SK-N-DZ (cell line): ENCODE measurements at regions not wholly inside any gene's neighbourhood (a gene's known extent, or its start where the extent isn't known, plus 50 kb on each side); places are given as distances from the start of the nearest gene placed in this dataset.

Source experiments
- DNase-seq: peaks from one replicate; pipeline ENCODE4 v3.0.0-alpha.2; 2015; ENCODE audit warnings: low spot score

DNA sequence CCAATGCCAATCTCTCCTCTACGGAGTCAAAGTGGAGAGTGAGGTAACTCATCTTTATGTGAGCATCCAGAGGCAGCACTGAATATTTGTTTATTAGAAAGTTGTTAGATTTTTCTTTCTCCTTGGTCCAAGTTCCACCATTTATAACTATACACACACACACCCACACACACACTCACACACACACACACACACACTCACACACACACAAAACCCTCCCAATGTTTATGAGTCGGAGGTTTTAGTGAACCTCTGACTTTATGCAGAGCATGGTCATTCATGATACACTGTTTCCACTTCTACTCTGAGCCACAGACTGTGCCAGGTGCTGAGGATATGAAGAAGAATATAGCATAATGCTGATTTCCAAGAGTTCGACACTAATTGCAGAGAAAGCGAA, 132.9 kb upstream of the CCDC68 start:
- DNase-seq: no peak

DNA sequence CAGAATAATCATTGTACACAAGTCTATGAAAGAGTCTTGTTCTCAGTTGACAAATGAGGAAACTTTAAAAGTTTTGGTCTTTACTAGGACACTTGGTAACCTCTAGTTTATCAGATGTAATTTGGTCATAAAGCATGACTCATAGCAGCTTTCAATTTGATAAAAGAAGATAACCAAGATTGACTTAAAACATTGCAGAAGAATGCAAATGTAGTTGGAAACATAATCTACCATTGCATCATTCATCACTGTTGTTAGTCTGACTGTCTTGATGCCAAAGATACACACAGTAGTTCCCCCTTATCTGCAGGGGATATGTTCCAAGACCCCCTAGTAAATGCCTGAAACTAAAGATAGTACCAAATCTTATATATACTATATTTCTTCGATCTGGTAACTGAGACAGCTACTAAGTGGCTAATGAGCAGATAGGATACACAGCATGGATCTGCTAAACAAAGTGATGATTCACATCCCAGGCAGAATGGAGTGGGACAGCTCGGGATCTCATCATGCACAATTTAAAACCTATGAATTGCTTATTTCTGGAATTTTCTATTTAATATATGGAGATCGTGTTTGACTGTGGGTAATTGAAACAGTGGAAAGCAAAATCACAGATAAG, 131.4 kb upstream of the CCDC68 start:
- DNase-seq: no peak

DNA sequence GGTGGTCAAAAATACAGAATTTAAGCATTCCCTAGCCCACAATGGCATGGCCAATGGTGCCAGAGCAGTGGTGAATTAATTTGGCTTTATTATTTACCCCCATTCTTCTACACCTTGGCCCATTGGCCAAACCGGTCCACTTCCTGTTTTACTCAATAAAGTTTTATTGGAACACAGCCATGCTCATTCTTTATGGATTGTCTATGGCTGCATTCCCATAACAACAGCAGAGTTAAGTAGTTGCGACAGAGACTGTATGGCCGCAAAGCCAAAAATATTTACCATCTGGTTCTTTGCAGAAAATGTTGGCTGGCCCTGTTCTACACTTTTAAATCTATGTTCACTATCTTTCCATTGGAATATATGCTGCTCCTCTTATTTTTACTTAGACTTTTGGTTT, 130.3 kb upstream of the CCDC68 start:
- no peak for DNase-seq

DNA sequence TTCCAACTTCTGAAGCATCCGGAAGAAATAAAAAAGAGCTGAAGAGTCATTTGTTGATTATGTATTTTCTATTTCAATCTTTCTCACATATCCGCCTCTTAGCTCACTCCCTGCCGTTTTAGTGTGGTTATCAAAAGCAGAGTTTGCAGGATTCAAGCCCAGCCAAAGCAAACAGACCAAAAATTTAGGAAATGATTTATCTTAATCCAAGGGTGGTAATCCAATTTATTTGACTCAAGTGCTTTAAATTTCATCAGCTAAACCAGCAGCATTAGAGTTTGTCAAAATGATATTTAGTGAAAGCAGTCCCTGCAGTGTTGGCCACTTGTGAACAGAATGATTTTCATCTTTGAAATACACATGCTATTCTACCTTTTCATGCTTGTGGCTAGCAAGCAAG, 129.3 kb upstream of the CCDC68 start:
- DNase-seq: no peak

DNA sequence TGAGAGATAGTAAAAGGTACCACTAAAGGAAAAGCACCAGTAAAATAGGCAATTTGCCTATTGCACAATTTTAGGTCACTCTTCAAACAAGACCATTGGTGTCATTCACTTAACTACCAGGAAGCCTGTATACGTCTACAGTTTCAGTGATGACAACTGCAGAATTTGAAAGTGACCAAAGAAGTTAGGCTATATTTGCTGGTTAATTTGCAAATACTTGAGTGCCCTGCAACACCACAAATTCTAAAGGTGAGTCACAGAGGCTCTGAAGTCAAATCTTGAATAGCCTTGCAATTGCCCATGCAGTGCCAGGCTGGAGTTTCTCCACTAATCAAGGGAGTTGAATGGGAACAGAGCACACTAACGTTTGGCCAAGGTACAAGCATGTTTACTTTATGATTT, 128.7 kb upstream of the CCDC68 start:
- no peak for DNase-seq

DNA sequence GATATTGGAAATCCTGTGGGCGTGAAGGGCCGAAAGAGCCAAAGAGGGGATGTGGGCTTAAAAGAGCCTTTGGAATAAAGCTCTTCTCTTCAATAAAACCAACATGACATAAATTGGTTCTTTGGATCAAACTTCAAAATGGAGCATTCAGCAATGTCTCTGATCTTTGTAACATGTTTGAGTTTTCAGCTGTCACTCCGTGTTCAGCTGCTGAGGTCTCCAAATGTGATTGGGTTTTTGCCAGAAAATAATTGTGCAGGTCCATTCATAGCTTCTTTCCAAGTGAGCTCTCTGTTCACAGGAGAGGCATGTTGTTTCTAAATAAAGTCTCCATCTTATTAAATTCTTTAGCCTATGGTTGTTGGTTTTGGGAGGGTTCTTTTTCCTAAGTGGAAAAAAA, 127.6 kb upstream of the CCDC68 start:
- DNase-seq: no peak

DNA sequence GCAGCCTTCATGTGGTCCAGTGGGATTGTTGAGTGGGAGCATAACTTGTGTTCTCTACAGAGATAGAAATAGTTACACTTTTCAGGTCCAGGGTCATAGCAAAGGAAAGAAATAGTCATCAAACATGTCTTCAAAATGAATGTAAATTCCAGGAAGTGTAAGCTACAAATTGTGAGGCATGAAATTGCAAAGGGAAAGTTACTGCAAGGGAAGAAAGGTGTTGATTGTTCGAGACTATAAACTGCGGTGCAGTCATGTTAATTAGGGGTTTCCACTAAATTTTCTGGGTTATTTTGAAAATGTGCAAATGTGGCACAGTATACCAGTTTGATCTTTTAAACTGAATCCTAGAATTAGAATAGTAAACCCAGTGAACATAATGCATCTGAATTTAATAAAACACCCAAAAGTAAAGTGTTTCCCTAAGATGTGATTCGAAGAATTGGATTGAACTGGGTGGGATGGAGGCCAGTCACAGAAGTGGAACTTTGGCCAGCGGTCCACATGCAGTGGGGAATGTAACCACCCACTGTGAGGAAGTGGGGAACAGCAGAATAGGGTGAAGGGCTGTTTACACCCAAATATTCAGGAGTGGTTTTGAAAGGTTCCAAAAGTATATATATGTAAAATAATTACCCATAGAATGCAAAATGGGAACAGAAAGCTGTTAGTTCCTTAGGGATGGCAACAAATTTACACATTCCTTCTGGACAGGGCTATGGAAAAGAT, 126.5 kb upstream of the CCDC68 start:
- no peak for DNase-seq

DNA sequence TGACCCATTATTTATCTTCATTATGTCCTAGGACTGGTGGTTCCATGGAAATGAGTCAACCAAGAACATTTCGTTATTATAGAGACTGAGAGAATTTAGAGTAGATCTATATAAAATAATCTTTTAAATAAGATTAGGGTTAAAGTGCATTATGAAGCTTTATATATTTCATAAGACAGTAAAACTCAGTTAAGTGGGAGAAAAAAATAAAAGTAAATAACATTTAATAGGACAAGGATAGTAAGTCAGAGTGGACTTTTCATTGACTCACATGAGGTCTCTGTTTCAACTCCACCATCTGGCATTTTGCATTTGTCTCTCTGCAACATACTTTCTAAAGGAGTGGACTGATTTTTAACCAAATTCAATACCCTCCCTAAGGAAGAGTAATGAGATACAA, 125.3 kb upstream of the CCDC68 start:
- DNase-seq: no peak

DNA sequence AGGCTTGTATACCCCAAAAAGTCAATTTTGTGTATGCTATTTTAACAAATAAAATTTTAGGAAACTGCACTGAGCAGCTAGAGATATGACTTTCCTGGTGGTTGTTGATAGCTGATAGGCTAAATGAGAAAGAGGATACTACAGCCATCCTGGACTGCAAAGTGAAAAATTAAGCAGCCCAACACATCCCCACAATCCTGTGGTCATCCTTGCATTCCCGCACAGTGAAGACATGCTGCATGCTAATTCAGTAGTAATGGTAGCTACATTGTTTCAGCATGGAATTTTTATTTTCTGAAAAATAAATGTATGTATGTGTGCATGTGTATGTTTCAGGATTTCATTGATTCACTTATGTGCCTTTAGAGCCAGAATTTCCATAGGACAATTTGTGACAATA, 124.2 kb upstream of the CCDC68 start:
- no peak for DNase-seq

DNA sequence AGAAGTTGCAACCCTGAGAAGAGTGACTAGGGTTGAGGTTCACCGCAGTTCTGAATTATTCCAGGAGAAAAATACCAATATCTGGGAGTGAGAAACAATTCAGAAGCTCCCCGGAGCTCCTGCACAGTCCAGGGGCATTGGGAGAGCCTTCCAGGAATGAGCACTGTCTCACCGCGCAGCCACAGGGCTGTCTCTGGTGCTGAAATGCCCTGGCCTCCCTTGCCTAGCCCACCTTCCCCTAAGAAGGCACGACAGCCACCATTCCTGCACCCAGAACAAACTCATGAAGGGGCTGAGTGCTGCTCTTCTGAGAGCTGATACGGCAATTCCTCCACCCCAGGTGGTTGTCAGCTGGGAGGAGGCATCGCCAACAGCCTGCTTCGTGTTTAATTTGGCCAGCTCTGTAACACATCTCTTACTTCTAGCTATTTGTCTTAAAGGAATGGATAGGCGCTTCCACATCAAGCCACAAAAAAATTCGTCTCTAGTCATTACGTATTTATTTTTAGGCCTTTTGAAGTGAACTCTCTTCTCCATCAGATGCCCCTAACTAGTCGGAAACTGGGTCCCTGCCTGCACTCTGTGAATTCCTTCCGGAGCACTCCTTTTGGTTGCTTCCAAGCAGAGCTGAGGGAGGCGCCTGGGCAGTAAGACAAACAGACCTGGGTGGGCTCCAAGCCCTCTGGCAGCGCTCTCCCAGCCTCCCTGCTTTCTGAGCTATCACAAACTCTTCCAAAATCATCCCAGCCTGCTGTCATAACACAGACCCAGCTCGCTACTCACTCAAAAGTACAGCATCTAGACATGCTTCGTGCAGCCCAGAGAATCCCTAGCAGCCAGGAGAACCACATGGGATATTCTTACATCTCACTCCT, 120.5 kb upstream of the CCDC68 start:
- no peak for DNase-seq

DNA sequence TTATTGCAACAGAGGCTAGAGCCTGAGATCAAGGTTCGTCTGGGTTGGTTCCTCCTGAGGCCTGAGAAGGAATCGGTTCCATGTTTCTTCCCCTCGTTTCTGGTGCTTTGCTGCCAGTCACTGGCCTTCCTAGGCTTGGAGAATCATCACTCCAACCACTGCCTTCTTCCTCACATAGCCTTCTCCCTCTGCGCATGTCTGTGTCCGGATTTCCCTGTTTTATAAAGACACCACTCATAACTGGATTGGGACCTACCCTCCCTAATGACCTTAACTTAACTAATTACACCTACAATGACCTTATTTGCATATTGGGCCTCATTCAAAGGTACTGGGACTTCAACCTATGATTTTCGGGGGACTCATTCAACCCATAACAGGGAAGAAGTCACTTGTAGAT, 119.8 kb upstream of the CCDC68 start:
- no peak for DNase-seq

DNA sequence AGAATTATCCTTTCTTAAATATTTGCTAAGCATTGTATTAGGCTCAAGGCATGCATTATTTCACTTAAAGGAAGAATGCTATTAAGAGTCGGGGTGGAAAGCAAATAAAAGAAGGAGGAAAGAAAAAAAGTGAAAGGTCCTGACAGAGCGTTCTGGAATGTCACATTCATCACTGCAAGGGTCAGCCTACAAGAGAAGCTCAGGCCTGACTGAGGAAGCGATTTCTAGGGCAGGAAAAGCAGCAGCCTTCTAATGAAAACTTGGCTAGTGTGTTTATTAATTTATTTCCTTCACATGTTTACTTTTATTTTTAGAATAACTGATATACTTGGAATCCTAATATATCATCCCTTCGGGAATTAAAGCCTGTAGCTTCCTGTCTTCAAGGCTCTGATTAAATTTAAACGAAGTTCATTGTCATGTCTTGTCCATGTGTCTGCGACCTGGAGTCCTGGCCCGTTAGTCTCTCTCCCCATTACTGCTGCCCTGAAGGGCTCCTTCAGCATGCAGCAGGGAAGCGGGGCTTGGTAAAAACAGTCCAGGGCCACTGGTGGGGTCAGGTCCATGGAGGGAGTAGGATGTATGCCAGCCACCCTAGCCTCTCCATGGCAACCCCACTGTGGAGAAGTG, 119.2 kb upstream of the CCDC68 start:
- DNase-seq: no peak

DNA sequence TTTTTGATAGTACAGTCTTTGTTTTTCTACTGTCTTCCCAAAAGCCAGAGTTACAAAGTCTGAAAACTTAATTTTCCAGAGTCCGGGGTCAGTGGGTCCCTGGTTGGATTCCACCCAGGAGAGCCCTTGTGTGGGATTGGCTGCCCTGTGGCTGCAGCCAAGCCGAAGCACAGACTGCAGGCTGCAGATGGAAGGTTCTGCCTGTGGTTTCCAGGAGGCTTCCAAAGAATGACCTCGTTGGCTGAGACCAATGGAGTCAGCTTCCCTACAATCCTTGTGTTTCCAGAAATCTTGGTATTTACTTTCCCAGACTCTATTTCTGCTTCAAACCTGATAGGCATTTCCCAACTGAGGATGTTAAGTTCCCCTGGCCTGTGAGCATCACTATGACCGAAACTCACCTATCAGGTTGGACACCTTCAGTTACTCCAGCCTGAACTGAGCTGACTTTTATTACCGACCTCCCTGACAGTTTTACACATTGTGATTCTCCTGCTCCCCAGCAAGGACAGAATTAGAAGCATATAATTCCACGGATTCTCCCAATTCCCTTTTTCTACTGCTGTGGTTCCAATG, 117.5 kb upstream of the CCDC68 start:
- no peak for DNase-seq

DNA sequence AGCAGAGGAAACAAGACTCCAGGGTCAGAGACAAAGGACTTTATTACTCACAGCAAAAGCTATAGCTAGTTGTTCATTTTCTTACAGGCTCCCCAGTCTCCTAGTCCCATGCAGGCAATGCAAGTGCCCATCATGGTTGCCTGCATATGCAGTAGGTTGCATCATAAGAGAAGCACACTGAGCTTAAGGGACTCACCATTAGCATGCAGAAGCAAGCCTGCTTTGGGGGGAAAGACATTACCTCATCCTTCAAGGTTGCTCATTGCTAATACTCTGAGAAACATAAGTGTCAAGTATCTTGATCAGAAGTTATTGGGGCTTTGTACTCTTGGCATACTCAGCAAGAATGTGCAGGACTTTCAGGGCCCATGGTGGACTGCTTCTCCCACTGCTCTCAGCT, 114.6 kb upstream of the CCDC68 start:
- no peak for DNase-seq

DNA sequence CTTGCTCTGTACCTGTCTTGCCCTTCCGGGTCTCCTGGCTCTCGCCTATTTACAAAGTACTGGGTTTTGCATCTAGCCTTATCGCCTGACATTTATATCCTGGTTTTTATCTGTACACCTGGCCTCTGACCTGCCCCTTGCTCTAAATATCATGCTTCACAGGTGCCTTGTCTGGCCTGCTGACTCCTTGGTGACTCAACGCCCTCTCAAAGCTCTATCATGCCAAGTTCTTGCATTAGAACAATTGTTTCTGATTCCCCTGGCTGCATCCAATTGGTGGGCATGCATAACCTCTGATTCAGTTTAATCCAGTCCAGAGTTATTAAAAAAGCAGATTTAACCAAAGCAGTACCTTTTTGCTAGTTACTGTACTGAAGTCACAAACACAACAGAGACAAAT, 113.9 kb upstream of the CCDC68 start:
- DNase-seq: no peak

DNA sequence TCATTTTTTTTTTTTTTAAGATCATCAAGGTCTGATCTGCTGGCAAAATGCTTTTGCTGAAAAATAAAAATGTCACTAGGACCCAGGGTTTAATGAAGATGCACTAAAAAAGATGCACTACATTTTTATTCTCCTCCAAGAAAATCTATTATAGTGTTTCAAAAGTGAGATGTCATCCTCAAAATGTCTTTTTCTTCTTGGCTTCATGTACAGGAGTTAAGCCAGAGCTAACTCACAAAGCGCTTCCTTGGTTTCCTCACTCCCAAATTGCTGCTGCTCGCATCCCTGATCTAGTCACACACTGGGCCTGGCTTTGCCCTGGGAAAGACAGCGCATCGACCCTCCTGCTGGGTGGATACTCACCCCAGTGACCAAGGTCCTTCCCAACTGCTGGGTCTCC, 113.4 kb upstream of the CCDC68 start:
- no peak for DNase-seq

DNA sequence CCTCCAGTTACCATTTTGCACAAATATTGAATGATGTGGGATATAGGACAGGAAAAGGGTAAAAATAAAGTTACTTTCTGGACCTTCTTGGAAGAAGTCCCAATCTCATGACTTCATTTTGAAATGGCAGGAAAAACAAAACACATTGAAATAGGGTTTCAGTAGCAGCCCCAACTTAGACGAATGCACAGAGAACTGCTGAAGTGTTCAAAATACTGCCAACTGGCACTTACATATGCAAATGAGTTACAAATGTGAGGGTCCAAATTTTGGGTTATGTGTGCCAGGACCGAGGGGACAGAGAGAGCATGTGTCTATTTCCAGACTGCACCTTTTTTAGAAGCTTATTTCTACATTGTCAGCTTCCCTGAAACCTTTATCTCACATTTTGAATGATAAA, 112.9 kb upstream of the CCDC68 start:
- DNase-seq: no peak

DNA sequence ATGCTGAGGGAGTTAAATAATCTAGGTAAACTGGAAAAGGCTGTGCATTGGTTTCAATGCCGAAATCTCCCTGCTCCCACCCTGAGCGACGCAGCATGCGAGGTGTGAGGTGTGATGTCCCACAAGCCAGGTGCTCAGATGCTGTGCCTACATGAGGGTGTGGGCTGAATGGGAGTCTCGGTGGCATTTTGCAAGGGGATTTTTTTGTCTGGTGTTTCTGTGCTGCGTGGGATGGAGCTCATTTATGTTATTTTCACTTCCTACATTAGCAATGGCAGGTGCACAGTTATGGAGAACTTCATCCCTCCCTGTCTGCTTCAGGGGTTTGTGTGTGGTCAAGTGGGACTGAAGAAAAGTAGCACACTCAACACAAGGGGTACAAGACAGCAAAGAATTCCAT, 110.2 kb upstream of the CCDC68 start:
- no peak for DNase-seq

DNA sequence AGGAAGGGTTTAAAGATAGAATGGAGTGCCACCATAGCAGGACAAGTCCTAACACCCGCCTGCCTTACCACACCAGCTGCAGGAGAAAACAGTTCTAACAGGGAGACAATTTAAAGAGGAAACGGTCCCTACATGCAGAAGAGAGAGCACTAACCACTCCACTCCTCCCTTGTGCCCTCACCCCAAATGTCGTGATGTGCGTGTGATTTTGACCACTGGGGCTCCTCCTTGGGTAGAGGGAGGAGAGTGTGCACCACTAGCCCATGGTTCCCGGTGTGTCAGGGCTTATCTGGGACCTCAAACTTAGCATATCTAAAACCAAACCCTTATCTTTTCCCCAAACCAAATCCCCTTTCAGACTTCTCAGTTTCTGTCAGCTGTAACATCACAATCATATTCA, 105.5 kb upstream of the CCDC68 start:
- no peak for DNase-seq

DNA sequence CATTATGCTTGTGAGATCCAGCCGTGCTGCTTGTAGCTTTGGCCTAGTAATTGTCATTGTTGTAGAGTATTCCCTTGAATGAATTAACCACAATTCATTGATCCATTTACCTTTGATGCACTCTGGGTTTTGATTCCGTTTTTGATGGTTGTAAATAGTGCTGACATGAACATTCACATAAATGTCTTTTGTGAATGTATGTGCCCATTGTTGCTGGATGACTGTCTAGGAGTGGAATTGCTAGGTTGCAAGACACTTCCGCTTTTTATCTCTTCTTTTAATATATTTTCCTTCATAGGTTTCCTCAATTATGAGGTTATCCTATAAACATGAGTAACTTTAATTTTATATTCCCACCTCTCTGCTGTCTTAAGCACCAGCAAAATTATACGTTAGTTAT, 104.8 kb upstream of the CCDC68 start:
- no peak for DNase-seq

DNA sequence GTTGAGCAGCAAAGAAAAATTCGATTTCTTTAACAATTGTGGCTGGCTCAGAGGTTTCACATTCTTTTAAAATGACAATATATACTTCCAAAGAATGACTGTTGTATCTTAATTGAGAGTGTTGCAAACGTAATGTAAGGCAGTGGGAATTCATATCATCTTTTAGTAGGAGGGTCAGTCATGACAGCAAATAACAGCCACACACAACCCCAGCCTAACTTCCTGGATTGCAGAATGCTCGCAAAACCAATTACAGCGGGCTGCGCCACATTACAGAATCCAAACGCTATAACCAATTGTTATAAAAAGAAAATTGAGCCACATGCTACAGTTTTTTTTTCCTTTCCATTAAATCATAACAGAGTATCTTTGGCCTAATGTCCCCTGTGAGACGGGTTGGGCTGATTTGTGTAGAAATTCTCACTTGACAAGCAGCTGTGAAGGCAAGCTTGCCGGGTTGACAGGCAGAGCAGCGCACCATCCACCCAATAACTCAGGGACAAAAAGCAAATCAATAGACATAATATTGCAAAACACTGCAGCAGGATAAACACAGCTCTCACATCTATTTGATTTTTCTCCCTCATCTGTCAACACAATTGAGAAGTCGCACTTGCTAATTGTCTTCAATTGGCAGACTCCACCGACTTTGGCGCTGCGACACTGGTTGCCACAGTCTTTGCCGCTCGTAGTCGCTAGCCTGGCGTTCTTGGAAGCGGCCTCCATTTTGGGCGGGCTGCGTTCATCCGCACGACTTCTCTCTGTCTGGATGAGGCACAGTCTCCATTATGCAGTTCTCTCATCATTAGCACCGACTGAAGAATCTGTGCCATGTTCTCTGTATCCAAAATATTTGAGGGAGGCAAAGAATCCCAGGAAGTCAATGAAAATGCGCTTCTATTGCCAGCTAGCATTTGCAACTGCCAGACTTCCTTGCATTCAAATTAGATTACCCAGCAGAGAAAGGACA, 95.0 kb upstream of the CCDC68 start:
- DNase-seq: peak; percentile 13
